ENCODE measurements at regions not wholly inside any gene's neighbourhood (a gene's known extent, or its start where the extent isn't known, plus 50 kb on each side); places are given as distances from the start of the nearest gene placed in this dataset.
"Not testable (repeated sequence)": the region's sequence is repeated elsewhere in the genome, so short reads cannot be mapped to it uniquely, and the experiment has no call there.

GRCh38 chr1:175252561-175252960 is 60.0 kb upstream of the KIAA0040 start (continued):
- TF ChIP-seq SIN3A (IDR thresholded peaks at IDR 0.05; ENCODE audit: borderline replicate concordance, low read depth, low read length) (no peak), TCF12 (IDR thresholded peaks at IDR 0.05) (no peak)

DNA sequence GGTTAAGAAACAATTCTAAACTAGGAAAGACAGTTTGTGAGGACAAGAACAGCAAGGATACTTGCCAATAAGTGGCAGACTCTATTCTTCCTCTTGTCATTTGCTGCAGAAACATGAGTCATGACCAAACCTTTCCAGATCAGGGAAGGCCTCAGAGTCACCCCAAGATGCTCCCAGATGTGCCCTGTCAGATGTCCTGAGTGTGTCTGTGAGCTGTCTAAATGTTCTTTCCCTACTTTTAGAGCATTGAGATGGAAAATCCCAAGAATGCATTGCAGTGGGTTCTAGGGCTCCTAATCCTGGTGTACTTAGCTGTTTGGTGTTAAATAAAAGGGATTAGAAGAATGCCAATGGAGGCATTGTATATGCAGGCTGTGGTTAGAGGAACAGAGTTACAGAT is 57.5 kb upstream of the KIAA0040 start:
- TF ChIP-seq RXRA (IDR thresholded peaks at IDR 0.05; ENCODE audit: borderline replicate concordance, low read depth) (no peak), GABPA (IDR thresholded peaks at IDR 0.05; ENCODE audit: low read depth) (no peak), FOXJ3 (CRISPR knock-in tag; IDR thresholded peaks at IDR 0.05) (no peak), RFX5 (IDR thresholded peaks at IDR 0.05; ENCODE audit: low read length) (no peak), NFIC (IDR thresholded peaks at IDR 0.05; ENCODE audit: borderline replicate concordance) (no peak)
- TF ChIP-seq, protein P1, sequence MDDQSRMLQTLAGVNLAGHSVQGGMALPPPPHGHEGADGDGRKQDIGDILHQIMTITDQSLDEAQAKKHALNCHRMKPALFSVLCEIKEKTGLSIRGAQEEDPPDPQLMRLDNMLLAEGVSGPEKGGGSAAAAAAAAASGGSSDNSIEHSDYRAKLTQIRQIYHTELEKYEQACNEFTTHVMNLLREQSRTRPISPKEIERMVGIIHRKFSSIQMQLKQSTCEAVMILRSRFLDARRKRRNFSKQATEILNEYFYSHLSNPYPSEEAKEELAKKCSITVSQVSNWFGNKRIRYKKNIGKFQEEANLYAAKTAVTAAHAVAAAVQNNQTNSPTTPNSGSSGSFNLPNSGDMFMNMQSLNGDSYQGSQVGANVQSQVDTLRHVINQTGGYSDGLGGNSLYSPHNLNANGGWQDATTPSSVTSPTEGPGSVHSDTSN (IDR thresholded peaks at IDR 0.05), result no peak
- no peaks in the 10 kb centered on the region for H3K36me3 ChIP-seq (replicated peaks in 1 of 2; ENCODE audit: control insufficient read depth in 1 of 2, insufficient read depth in 2 of 2, low read length in 1 of 2)
- no peak overlapping the region for H3K9ac ChIP-seq
- no peak overlapping the region for H3K4me3 ChIP-seq (ENCODE audit: low read depth in 2 of 2, low read length in 1 of 2)
- ChIA-PET CTCF (no interaction called here), POLR2A (no interaction called here)
- no peak overlapping the region for H3K27ac ChIP-seq (ENCODE audit: low read depth in 2 of 2, low read length in 1 of 2)
- H3F3A ChIP-seq (replicated peaks; ENCODE audit: insufficient read depth), result no peaks in the 10 kb centered on the region
- H3K4me2 ChIP-seq, result no peak overlapping the region
- no peaks in the 10 kb centered on the region for H3K4me1 ChIP-seq (ENCODE audit: control insufficient read depth in 1 of 2, insufficient read depth in 2 of 2, low read depth in 1 of 2, low read length in 1 of 2)
- H3K27me3 ChIP-seq (ENCODE audit: insufficient read depth), result no peaks in the 10 kb centered on the region
- no peaks in the 10 kb centered on the region for H3K79me2 ChIP-seq (ENCODE audit: insufficient read depth)
- DNase-seq, result no peak
- H3K9me2 ChIP-seq, result no peaks in the 10 kb centered on the region
- no peaks in the 10 kb centered on the region for H3K9me3 ChIP-seq
- H2AFZ ChIP-seq (ENCODE audit: low read depth), result no peak overlapping the region
- H4K20me1 ChIP-seq (ENCODE audit: insufficient read depth), result no peaks in the 10 kb centered on the region

GRCh38 chr1:175248036-175248435 is 55.5 kb upstream of the KIAA0040 start:
- H3K79me2 ChIP-seq (ENCODE audit: insufficient read depth); H3K4me1 ChIP-seq (ENCODE audit: control insufficient read depth in 1 of 2, insufficient read depth in 2 of 2, low read depth in 1 of 2, low read length in 1 of 2); CTCF ChIA-PET; H3K9me2 ChIP-seq; H4K20me1 ChIP-seq (ENCODE audit: insufficient read depth); H3K4me2 ChIP-seq; H3F3A ChIP-seq (replicated peaks; ENCODE audit: insufficient read depth); H2AFZ ChIP-seq (ENCODE audit: low read depth); H3K4me3 ChIP-seq (ENCODE audit: low read depth in 2 of 2, low read length in 1 of 2); H3K36me3 ChIP-seq (replicated peaks in 1 of 2; ENCODE audit: control insufficient read depth in 1 of 2, insufficient read depth in 2 of 2, low read length in 1 of 2); DNase-seq; H3K27ac ChIP-seq (ENCODE audit: low read depth in 2 of 2, low read length in 1 of 2); POLR2A ChIA-PET; H3K9ac ChIP-seq; H3K27me3 ChIP-seq (ENCODE audit: insufficient read depth); H3K9me3 ChIP-seq: not testable (repeated sequence)
- WGBS (ENCODE audit: low lambda C conversion rate), result under 1% methylated on average over 3 of the region's 3 CpGs

GRCh38 chr1:175247056-175247455 is 54.5 kb upstream of the KIAA0040 start:
- H3K36me3 ChIP-seq (replicated peaks in 1 of 2; ENCODE audit: control insufficient read depth in 1 of 2, insufficient read depth in 2 of 2, low read length in 1 of 2); H3K27ac ChIP-seq (ENCODE audit: low read depth in 2 of 2, low read length in 1 of 2); H3K4me2 ChIP-seq; H3K27me3 ChIP-seq (ENCODE audit: insufficient read depth); H3K79me2 ChIP-seq (ENCODE audit: insufficient read depth); DNase-seq; CTCF ChIA-PET; H3F3A ChIP-seq (replicated peaks; ENCODE audit: insufficient read depth); H3K9ac ChIP-seq; POLR2A ChIA-PET; H3K4me1 ChIP-seq (ENCODE audit: control insufficient read depth in 1 of 2, insufficient read depth in 2 of 2, low read depth in 1 of 2, low read length in 1 of 2); H4K20me1 ChIP-seq (ENCODE audit: insufficient read depth); H2AFZ ChIP-seq (ENCODE audit: low read depth); H3K9me2 ChIP-seq; H3K4me3 ChIP-seq (ENCODE audit: low read depth in 2 of 2, low read length in 1 of 2); H3K9me3 ChIP-seq: not testable (repeated sequence)
- 11% methylated on average over 4 of the region's 5 CpGs for WGBS (ENCODE audit: low lambda C conversion rate)
